SK-N-SH (cell line): ENCODE measurements at regions not wholly inside any gene's neighbourhood (a gene's known extent, or its start where the extent isn't known, plus 50 kb on each side); places are given as distances from the start of the nearest gene placed in this dataset.

Experiments
- CTCF ChIA-PET: fragments of 300-600, 350-600 bp; formaldehyde crosslinking; extraction: SDS; loops from one replicate; lab custom pipeline; 2021; lab: Yijun Ruan, JAX
- POLR2A ChIA-PET: fragments of 350-600 bp; sonication (Branson Sonifier 250); formaldehyde crosslinking; extraction: SDS; loops from one replicate; lab custom pipeline; 2020; ENCODE audit warnings: antibody characterized with exemption, inconsistent platforms; lab: Yijun Ruan, JAX
- DNase-seq: peaks from one replicate; pipeline ENCODE4 v3.0.0; 2012
- H2AFZ ChIP-seq: fragments of 200-600 bp; sonication (generic); 2 replicates; pipeline ENCODE4 v1.8.1; 2016; ENCODE audit warnings: antibody characterized with exemption, mild to moderate bottlenecking, low read depth
- H3F3A ChIP-seq: fragments of 200-600 bp; sonication (generic); replicated peaks from 2 replicates; pipeline ENCODE3; 2016; ENCODE audit warnings: antibody characterized with exemption, mild to moderate bottlenecking; ENCODE audit not compliant: insufficient read depth
- H3K27ac ChIP-seq, 2 experiments: fragments of 200-500 bp in 1 of 2; fragments of 200-600 bp in 1 of 2; sonication (Bioruptor generic) in 1 of 2; sonication (generic), shearing (Covaris generic) in 1 of 2; 2 replicates each; pipeline versions ENCODE4 v1.5.1 to v1.6.1; 2014 to 2016; ENCODE audit warnings: low read depth in 2 of 2, inconsistent platforms in 1 of 2, low read length in 1 of 2, mild to moderate bottlenecking in 1 of 2, mixed read lengths in 1 of 2
- H3K27me3 ChIP-seq: fragments of 200-600 bp; sonication (generic), shearing (Covaris generic); 2 replicates; pipeline ENCODE4 v1.6.1; 2016; ENCODE audit warnings: mixed run types; ENCODE audit not compliant: insufficient read depth
- H3K36me3 ChIP-seq, 2 experiments: fragments of 200-500 bp in 1 of 2; fragments of 200-600 bp in 1 of 2; sonication (Bioruptor generic) in 1 of 2; sonication (generic) in 1 of 2; replicated peaks in 1 of 2; 2 replicates each; pipeline versions ENCODE3 to v1.5.1; 2014 to 2016; ENCODE audit warnings: low read length in 1 of 2, mild to moderate bottlenecking in 1 of 2; ENCODE audit not compliant: insufficient read depth in 2 of 2, control insufficient read depth in 1 of 2
- H3K4me1 ChIP-seq, 2 experiments: fragments of 200-500 bp in 1 of 2; fragments of 200-600 bp in 1 of 2; sonication (Bioruptor generic) in 1 of 2; sonication (generic), shearing (Covaris generic) in 1 of 2; 2 replicates each; pipeline versions ENCODE4 v1.5.1 to v1.6.1; 2014 to 2016; ENCODE audit warnings: low read depth in 1 of 2, low read length in 1 of 2, mixed run types in 1 of 2; ENCODE audit not compliant: insufficient read depth in 2 of 2, control insufficient read depth in 1 of 2
- H3K4me2 ChIP-seq: fragments of 200-600 bp; sonication (generic), shearing (Covaris generic); 2 replicates; pipeline ENCODE4 v1.6.1; 2017; ENCODE audit warnings: mixed run types
- H3K4me3 ChIP-seq, 2 experiments: fragments of 200-500 bp in 1 of 2; fragments of 200-600 bp in 1 of 2; sonication (Bioruptor generic) in 1 of 2; sonication (generic), shearing (Covaris generic) in 1 of 2; 2 replicates each; pipeline versions ENCODE4 v1.5.1 to v1.8.1; 2014 to 2016; ENCODE audit warnings: low read depth in 2 of 2, inconsistent platforms in 1 of 2, low read length in 1 of 2, mild to moderate bottlenecking in 1 of 2, mixed read lengths in 1 of 2, moderate library complexity in 1 of 2
- H3K79me2 ChIP-seq: fragments of 200-600 bp; sonication (generic); 2 replicates; pipeline ENCODE4 v1.8.1; 2017; ENCODE audit warnings: mild to moderate bottlenecking; ENCODE audit not compliant: insufficient read depth
- H3K9ac ChIP-seq: fragments of 200-600 bp; sonication (generic); 2 replicates; pipeline ENCODE4 v1.6.1; 2017; ENCODE audit warnings: mixed run types
- H3K9me2 ChIP-seq: fragments of 200-600 bp; sonication (generic); 2 replicates; pipeline ENCODE4 v1.6.1; 2017; ENCODE audit warnings: mixed run types
- H3K9me3 ChIP-seq: fragments of 200-600 bp; sonication (generic); 2 replicates; pipeline ENCODE4 v1.6.1; 2017; ENCODE audit warnings: mixed run types, mild to moderate bottlenecking, moderate library complexity
- H4K20me1 ChIP-seq: fragments of 200-600 bp; sonication (generic); 2 replicates; pipeline ENCODE4 v1.6.1; 2017; ENCODE audit warnings: mild to moderate bottlenecking, mixed run types; ENCODE audit not compliant: insufficient read depth
- CHD2 ChIP-seq: fragments of 150-350 bp; IDR thresholded peaks from 2 replicates; pipeline ENCODE4 v1.6.1; 2018; ENCODE audit warnings: low read length; ENCODE audit not compliant: partially characterized antibody
- CTCF ChIP-seq: fragments of 200-600 bp; sonication (generic); IDR thresholded peaks from 2 replicates; pipeline ENCODE4 v1.6.1; 2017; ENCODE audit warnings: antibody characterized with exemption, mild to moderate bottlenecking, moderate library complexity
- ELF1 ChIP-seq: IDR thresholded peaks from 2 replicates; pipeline ENCODE4 v1.4.0; 2012
- EP300 ChIP-seq, 2 experiments: IDR thresholded peaks; 2 replicates each; pipeline versions ENCODE4 v1.4.0 to v1.6.1; 2012; ENCODE audit warnings: borderline replicate concordance in 1 of 2, low read depth in 1 of 2, low read length in 1 of 2
- EZH2phosphoT487 ChIP-seq: fragments of 200-600 bp; sonication (generic); IDR thresholded peaks from 2 replicates; pipeline ENCODE4 v1.6.1; 2017; ENCODE audit warnings: low read depth, mixed run types, mild to moderate bottlenecking, antibody characterized with exemption, moderate library complexity, borderline replicate concordance
- FOSL2 ChIP-seq: IDR thresholded peaks from 2 replicates; pipeline ENCODE4 v1.4.0; 2012; ENCODE audit warnings: low read depth, mild to moderate bottlenecking, moderate library complexity, borderline replicate concordance
- FOXJ3 ChIP-seq: sonication (generic); formaldehyde crosslinking; IDR thresholded peaks from 2 replicates; pipeline ENCODE4 v1.5.1; 2020; ENCODE audit warnings: mild to moderate bottlenecking, missing genetic modification reagents
- FOXM1 ChIP-seq: IDR thresholded peaks from 2 replicates; pipeline ENCODE4 v1.4.0; 2012; ENCODE audit warnings: low read depth, mild to moderate bottlenecking
- GATA2 ChIP-seq: sonication (generic); formaldehyde crosslinking; IDR thresholded peaks from 2 replicates; pipeline ENCODE4 v1.5.0; 2020; ENCODE audit warnings: mild to moderate bottlenecking, missing genetic modification reagents
- JUND ChIP-seq: IDR thresholded peaks from 2 replicates; pipeline ENCODE4 v1.4.0; 2012
- MAX ChIP-seq: IDR thresholded peaks from 2 replicates; pipeline ENCODE4 v1.4.0; 2012; ENCODE audit warnings: low read depth
- MEF2A ChIP-seq: IDR thresholded peaks from 2 replicates; pipeline ENCODE4 v1.4.0; 2012; ENCODE audit warnings: low read depth, borderline replicate concordance
- MXI1 ChIP-seq: IDR thresholded peaks from 2 replicates; pipeline ENCODE4 v1.6.1; 2012; ENCODE audit warnings: mild to moderate bottlenecking, low read depth, low read length, improper control_type of control experiment
- NFIC ChIP-seq: IDR thresholded peaks from 2 replicates; pipeline ENCODE4 v1.4.0; 2012; ENCODE audit warnings: borderline replicate concordance
- NRF1 ChIP-seq: IDR thresholded peaks from 2 replicates; pipeline ENCODE4 v1.6.1; 2012; ENCODE audit warnings: low read depth, mild to moderate bottlenecking, low read length
- PBX3 ChIP-seq: IDR thresholded peaks from 2 replicates; pipeline ENCODE4; 2012
- RAD21 ChIP-seq: IDR thresholded peaks from 2 replicates; pipeline ENCODE4 v1.6.1; 2012; ENCODE audit warnings: mild to moderate bottlenecking, low read length
- RCOR1 ChIP-seq: fragments of 150-350 bp; IDR thresholded peaks from 2 replicates; pipeline ENCODE4 v1.6.1; 2017; ENCODE audit warnings: antibody characterized with exemption, low read length
- RXRA ChIP-seq: IDR thresholded peaks from 2 replicates; pipeline ENCODE4 v1.4.0; 2012; ENCODE audit warnings: low read depth, mild to moderate bottlenecking, borderline replicate concordance
- SIN3A ChIP-seq: IDR thresholded peaks from 2 replicates; pipeline ENCODE4 v1.6.1; 2012; ENCODE audit warnings: low read depth, mild to moderate bottlenecking, low read length, moderate library complexity, borderline replicate concordance
- TCF12 ChIP-seq: IDR thresholded peaks from 2 replicates; pipeline ENCODE4 v1.4.0; 2012
- TEAD4 ChIP-seq: IDR thresholded peaks from 2 replicates; pipeline ENCODE4 v1.4.0; 2012; ENCODE audit warnings: mild to moderate bottlenecking, borderline replicate concordance; ENCODE audit not compliant: insufficient read depth
- USF1 ChIP-seq: IDR thresholded peaks from 2 replicates; pipeline ENCODE4 v1.4.0; 2012; ENCODE audit warnings: low read depth, borderline replicate concordance
- YY1 ChIP-seq: IDR thresholded peaks from 2 replicates; pipeline ENCODE4 v1.4.0; 2012; ENCODE audit warnings: low read depth, mild to moderate bottlenecking
- WGBS: methylation state at CpG from one replicate; pipeline ENCODE4 v1.1.6; 2017; ENCODE audit warnings: low lambda C conversion rate; 5-methylcytosine and 5-hydroxymethylcytosine counted together

- no peak overlapping the region for H3K4me2 ChIP-seq
- 16% methylated on average over 4 of the region's 4 CpGs for WGBS
- H3K27me3 ChIP-seq: no peaks in the 10 kb centered on the region
- H3K4me1 ChIP-seq: no peaks in the 10 kb centered on the region
- H3K27ac ChIP-seq: no peak overlapping the region
- no peak for DNase-seq
- no peaks in the 10 kb centered on the region for H4K20me1 ChIP-seq
- TF ChIP-seq EP300 (IDR thresholded peaks at IDR 0.05; ENCODE audit: borderline replicate concordance in 1 of 2, low read depth in 1 of 2, low read length in 1 of 2) (no peak), FOSL2 (no peak), RAD21 (no peak), FOXJ3 (CRISPR knock-in tag) (no peak), TEAD4 (no peak), NRF1 (no peak), NFIC (no peak), GATA2 (CRISPR knock-in tag) (no peak), TCF12 (no peak), RCOR1 (no peak), FOXM1 (no peak), USF1 (no peak), MAX (no peak), ELF1 (no peak), RXRA (no peak), CHD2 (no peak), MXI1 (no peak), EZH2phosphoT487 (no peak), SIN3A (no peak)
- no peak overlapping the region for H3K4me3 ChIP-seq
- H3K36me3 ChIP-seq: no peaks in the 10 kb centered on the region
- no peaks in the 10 kb centered on the region for H3K79me2 ChIP-seq
- H2AFZ ChIP-seq: no peak overlapping the region
- H3F3A ChIP-seq: no peaks in the 10 kb centered on the region
- ChIA-PET CTCF (interaction anchor here (1.4 kb wide), 1 partner anchor 12 kb away, joined by 5 read pairs; no protein-coding TSS in a partner anchor), POLR2A (no interaction called here)
- no peaks in the 10 kb centered on the region for H3K9me2 ChIP-seq
- H3K9ac ChIP-seq: no peak overlapping the region
- H3K9me3 ChIP-seq: no peaks in the 10 kb centered on the region
Observed at GRCh38 chr15:92289733-92290132, 103.9 kb upstream of the ST8SIA2 start.

GRCh38 chr15:92290359-92290992, 103.2 kb upstream of the ST8SIA2 start:
- WGBS: 32% methylated on average over 4 of the region's 5 CpGs
- H3K36me3 ChIP-seq: no peaks in the 10 kb centered on the region

More at GRCh38 chr15:92290359-92290992, 103.2 kb upstream of the ST8SIA2 start:
- Histone ChIP-seq H3K79me2 (no peaks in the 10 kb centered on the region), H4K20me1 (no peaks in the 10 kb centered on the region), H3K27ac (no peak overlapping the region), H3K4me3 (no peak overlapping the region), H3K9me3 (no peaks in the 10 kb centered on the region), H3K9me2 (no peaks in the 10 kb centered on the region), H3K9ac (no peak overlapping the region), H3K4me1 (no peaks in the 10 kb centered on the region), H3K27me3 (no peaks in the 10 kb centered on the region), H3F3A (no peaks in the 10 kb centered on the region), H2AFZ (no peak overlapping the region), H3K4me2 (no peak overlapping the region)
- no peak for DNase-seq
- CTCF ChIA-PET: interaction anchor here (1.4 kb wide), 1 partner anchor 13 kb away, joined by 5 read pairs; no protein-coding TSS in a partner anchor
- POLR2A ChIA-PET: no interaction called here
- TF ChIP-seq PBX3: no peak
- no peak for TF ChIP-seq CTCF
- TF ChIP-seq FOXM1: no peak
- no peak for TF ChIP-seq JUND
- TF ChIP-seq USF1: no peak
- TF ChIP-seq FOXJ3 (CRISPR knock-in tag): no peak
- TF ChIP-seq YY1: no peak
- TF ChIP-seq EP300 (IDR thresholded peaks at IDR 0.05; ENCODE audit: borderline replicate concordance in 1 of 2, low read depth in 1 of 2, low read length in 1 of 2): no peak
- no peak for TF ChIP-seq MEF2A
